Calu3 (cell line): ENCODE measurements at regions not wholly inside any gene's neighbourhood (a gene's known extent, or its start where the extent isn't known, plus 50 kb on each side); places are given as distances from the start of the nearest gene placed in this dataset.

Experiments
- BruUV-seq: library from RNA; stranded (reverse); fragments of 400-500 nt; replicated peaks from 2 replicates; lab custom pipeline; 2021; lab: Mats Ljungman, UMichigan
- CTCF ChIA-PET: fragments of 300-600 bp; sonication (Branson Sonifier 250); formaldehyde crosslinking; loops from one replicate; lab custom pipeline; 2022; ENCODE audit warnings: antibody characterized with exemption; lab: Charles Lee
- DNase-seq: peaks from one replicate; pipeline ENCODE4 v3.0.0; 2022
- H3K27ac Mint-ChIP-seq: one replicate; pipeline ENCODE4 v1.8.0; 2022; ENCODE audit warnings: mixed read lengths; ENCODE audit not compliant: unreplicated experiment
- H3K27me3 Mint-ChIP-seq: one replicate; pipeline ENCODE4 v1.8.0; 2022; ENCODE audit warnings: mixed read lengths; ENCODE audit not compliant: unreplicated experiment
- H3K36me3 Mint-ChIP-seq: one replicate; pipeline ENCODE4 v1.8.0; 2022; ENCODE audit warnings: mild to moderate bottlenecking, moderate library complexity, mixed read lengths; ENCODE audit not compliant: insufficient read depth, unreplicated experiment
- H3K4me1 Mint-ChIP-seq: one replicate; pipeline ENCODE4 v1.8.0; 2022; ENCODE audit warnings: mild to moderate bottlenecking, low read depth, mixed read lengths; ENCODE audit not compliant: unreplicated experiment
- H3K4me3 Mint-ChIP-seq: one replicate; pipeline ENCODE4 v1.8.0; 2022; ENCODE audit warnings: mild to moderate bottlenecking, low read depth, moderate library complexity, mixed read lengths; ENCODE audit not compliant: unreplicated experiment
- H3K9me3 Mint-ChIP-seq: one replicate; pipeline ENCODE4 v1.8.0; 2022; ENCODE audit warnings: low read depth, mixed read lengths; ENCODE audit not compliant: unreplicated experiment
- CTCF ChIP-seq: fragments of 200-600 bp; IDR thresholded peaks from one replicate; pipeline ENCODE4 v1.8.0; 2022; ENCODE audit warnings: antibody characterized with exemption; ENCODE audit not compliant: unreplicated experiment
- intact Hi-C: fragments of 100-400 bp; cut with micrococcal nuclease; formaldehyde crosslinking; loops from one replicate; pipeline ENCODE4 v1.10.0; 2022; ENCODE audit not compliant: unreplicated experiment

- DNase-seq, result no peak
- H3K36me3 Mint-ChIP-seq, result no peaks in the 10 kb centered on the region
- TF ChIP-seq CTCF, result no peak
- H3K27me3 Mint-ChIP-seq, result peaks cover 14% of the 10 kb centered on the region
- CTCF ChIA-PET, result no interaction called here
- H3K9me3 Mint-ChIP-seq, result peaks cover 5% of the 10 kb centered on the region
- H3K4me1 Mint-ChIP-seq, result no peaks in the 10 kb centered on the region
- H3K27ac Mint-ChIP-seq, result no peak overlapping the region
- BruUV-seq, result no TSS peak
- intact Hi-C loops, result no loop called here
- no peak overlapping the region for H3K4me3 Mint-ChIP-seq
Measured at GRCh38 chr2:12979066-12979465, 262.3 kb downstream of the TRIB2 start.

- H3K36me3 Mint-ChIP-seq, result no peaks in the 10 kb centered on the region
- H3K27ac Mint-ChIP-seq, result no peak overlapping the region
- peaks cover 14% of the 10 kb centered on the region for H3K27me3 Mint-ChIP-seq
- no peak overlapping the region for H3K4me3 Mint-ChIP-seq
- intact Hi-C loops, result no loop called here
- CTCF ChIA-PET, result no interaction called here
- BruUV-seq, result no TSS peak
- DNase-seq, result no peak
- no peak for TF ChIP-seq CTCF
- H3K4me1 Mint-ChIP-seq, result no peaks in the 10 kb centered on the region
- peaks cover 5% of the 10 kb centered on the region for H3K9me3 Mint-ChIP-seq
Measured at GRCh38 chr2:12980817-12981216, 264.1 kb downstream of the TRIB2 start.

- TF ChIP-seq CTCF, result no peak
- Mint-ChIP-seq H3K4me3 (no peak overlapping the region), H3K27ac (no peak overlapping the region), H3K9me3 (peaks cover 5% of the 10 kb centered on the region), H3K27me3 (peaks cover 14% of the 10 kb centered on the region), H3K36me3 (no peaks in the 10 kb centered on the region), H3K4me1 (no peaks in the 10 kb centered on the region)
- CTCF ChIA-PET, result no interaction called here
- intact Hi-C loops, result no loop called here
- BruUV-seq, result no TSS peak
- no peak for DNase-seq
Measured at GRCh38 chr2:12982149-12982584, 265.4 kb downstream of the TRIB2 start.

GRCh38 chr2:12987246-12987645, 270.5 kb downstream of the TRIB2 start:
- CTCF ChIA-PET, result no interaction called here
- Mint-ChIP-seq H3K36me3 (no peaks in the 10 kb centered on the region), H3K4me3 (no peak overlapping the region), H3K4me1 (no peaks in the 10 kb centered on the region), H3K9me3 (no peaks in the 10 kb centered on the region), H3K27me3 (no peaks in the 10 kb centered on the region), H3K27ac (no peak overlapping the region)
- DNase-seq, result no peak
- intact Hi-C loops, result no loop called here
- no TSS peak for BruUV-seq
- TF ChIP-seq CTCF, result no peak
